HG02763 (cell line): ENCODE measurements at regions not wholly inside any gene's neighbourhood (a gene's known extent, or its start where the extent isn't known, plus 50 kb on each side); places are given as distances from the start of the nearest gene placed in this dataset.

Experiments
- ATAC-seq: cut with Tn5 transposase; IDR thresholded peaks from one replicate; pipeline ENCODE4 v1.9.1; 2021; ENCODE audit warnings: mild to moderate bottlenecking, moderate library complexity; ENCODE audit not compliant: unreplicated experiment

- ATAC-seq, result no peak
These were observed 1265.4 kb upstream of the GJE1 start for GRCh38 chr6:140867336-140867735.

GRCh38 chr6:140858381-140858971, 1274.2 kb upstream of the GJE1 start:
- ATAC-seq, result no peak

- no peak for ATAC-seq
These were observed 1274.9 kb upstream of the GJE1 start for GRCh38 chr6:140857739-140858380.

GRCh38 chr6:140855520-140855919, 1277.2 kb upstream of the GJE1 start:
- no peak for ATAC-seq

GRCh38 chr6:140854318-140854717, 1278.4 kb upstream of the GJE1 start:
- ATAC-seq, result no peak

- no peak for ATAC-seq
These were observed 1282.3 kb upstream of the GJE1 start for GRCh38 chr6:140850438-140850837.

- ATAC-seq, result no peak
These were observed 1283.3 kb upstream of the GJE1 start for GRCh38 chr6:140849456-140849855.

GRCh38 chr6:140847262-140847645, 1285.5 kb upstream of the GJE1 start:
- ATAC-seq, result no peak

GRCh38 chr6:140846503-140847261, 1286.0 kb upstream of the GJE1 start:
- ATAC-seq, result no peak

- no peak for ATAC-seq
These were observed 1287.0 kb upstream of the GJE1 start for GRCh38 chr6:140845701-140846100.

- no peak for ATAC-seq
These were observed 1288.6 kb upstream of the GJE1 start for GRCh38 chr6:140844167-140844566.

GRCh38 chr6:140833408-140833807, 1299.3 kb upstream of the GJE1 start:
- no peak for ATAC-seq

- ATAC-seq, result no peak
These were observed 1302.1 kb upstream of the GJE1 start for GRCh38 chr6:140830666-140831065.

- ATAC-seq, result no peak
These were observed 1303.9 kb upstream of the GJE1 start for GRCh38 chr6:140828856-140829255.

GRCh38 chr6:140827593-140827992, 1305.1 kb upstream of the GJE1 start:
- ATAC-seq, result no peak

GRCh38 chr6:140825731-140826130, 1307.0 kb upstream of the GJE1 start:
- no peak for ATAC-seq

- ATAC-seq, result no peak
These were observed 1308.1 kb upstream of the GJE1 start for GRCh38 chr6:140824595-140824994.

GRCh38 chr6:140821196-140821595, 1311.5 kb upstream of the GJE1 start:
- no peak for ATAC-seq

- ATAC-seq, result no peak
These were observed 1315.5 kb upstream of the GJE1 start for GRCh38 chr6:140817176-140817575.

- ATAC-seq, result no peak
These were observed 1316.0 kb upstream of the GJE1 start for GRCh38 chr6:140816681-140817080.

- ATAC-seq, result no peak
These were observed 1320.1 kb upstream of the GJE1 start for GRCh38 chr6:140812636-140813035.

- ATAC-seq, result no peak
These were observed 1321.1 kb upstream of the GJE1 start for GRCh38 chr6:140811642-140812041.
